GM18511 (cell line): ENCODE measurements at regions not wholly inside any gene's neighbourhood (a gene's known extent, or its start where the extent isn't known, plus 50 kb on each side); places are given as distances from the start of the nearest gene placed in this dataset.
A peak's percentile ranks its signal among the peaks of the same experiment; 100 is the strongest.
"Not testable (repeated sequence)": the region's sequence is repeated elsewhere in the genome, so short reads cannot be mapped to it uniquely, and the experiment has no call there.

Experiments used
- ATAC-seq: cut with Tn5 transposase; IDR thresholded peaks from one replicate; pipeline ENCODE4 v1.9.1; 2021; ENCODE audit warnings: mild to moderate bottlenecking, moderate library complexity; ENCODE audit not compliant: unreplicated experiment

DNA sequence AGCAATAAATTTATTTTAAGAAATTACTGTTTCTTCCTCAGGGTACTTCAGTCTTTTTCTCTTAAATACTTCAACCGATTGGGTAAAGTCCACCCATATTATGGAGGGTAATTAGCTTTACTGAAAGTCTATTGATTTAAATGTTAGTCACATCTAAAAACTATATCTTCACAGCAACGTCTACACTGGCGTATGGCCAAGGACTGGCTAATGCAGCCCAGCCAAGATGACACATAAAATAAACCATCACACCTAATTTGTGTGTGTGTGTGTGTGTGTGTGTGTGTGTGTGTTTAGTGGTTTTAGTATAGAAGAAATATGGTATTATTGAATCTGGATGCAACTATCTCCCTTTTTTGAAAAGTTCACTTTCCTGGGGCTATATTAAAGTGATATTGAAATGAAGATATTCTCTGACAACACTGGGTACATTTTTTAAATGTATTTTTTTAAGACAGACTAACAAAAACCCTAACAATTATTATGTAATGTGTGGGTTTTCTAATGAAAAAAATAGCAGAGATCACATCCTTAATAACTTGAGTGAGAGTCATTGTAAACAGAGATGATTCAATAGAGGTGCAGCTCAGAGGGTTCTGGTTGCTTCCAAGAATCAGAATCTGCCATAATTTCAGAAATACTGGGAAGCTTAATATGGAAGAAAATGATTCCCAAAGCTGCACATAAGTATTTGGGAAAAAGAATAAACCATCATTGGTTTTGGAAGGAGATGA is 584.2 kb upstream of the MBL2 start:
- ATAC-seq: no peak

DNA sequence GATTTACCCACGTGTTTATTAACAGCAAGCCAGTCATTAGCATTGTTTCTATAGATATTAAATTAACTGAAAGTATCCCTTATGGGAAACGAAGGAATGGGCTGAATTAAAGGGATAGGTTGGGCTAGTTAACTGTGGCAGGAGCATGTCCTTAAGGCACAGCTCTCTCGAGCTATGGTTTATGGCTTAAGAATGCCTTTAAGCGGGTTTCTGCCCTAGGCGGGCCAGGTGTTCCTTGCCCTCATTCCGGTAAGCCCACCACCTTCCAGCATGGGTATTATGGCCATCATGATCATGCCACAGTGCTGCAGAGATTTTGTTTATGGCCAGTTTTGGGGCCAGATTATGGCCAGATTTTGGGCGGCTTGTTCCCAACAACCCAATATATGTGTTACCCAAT is 569.9 kb upstream of the MBL2 start:
- ATAC-seq: not testable (repeated sequence)

DNA sequence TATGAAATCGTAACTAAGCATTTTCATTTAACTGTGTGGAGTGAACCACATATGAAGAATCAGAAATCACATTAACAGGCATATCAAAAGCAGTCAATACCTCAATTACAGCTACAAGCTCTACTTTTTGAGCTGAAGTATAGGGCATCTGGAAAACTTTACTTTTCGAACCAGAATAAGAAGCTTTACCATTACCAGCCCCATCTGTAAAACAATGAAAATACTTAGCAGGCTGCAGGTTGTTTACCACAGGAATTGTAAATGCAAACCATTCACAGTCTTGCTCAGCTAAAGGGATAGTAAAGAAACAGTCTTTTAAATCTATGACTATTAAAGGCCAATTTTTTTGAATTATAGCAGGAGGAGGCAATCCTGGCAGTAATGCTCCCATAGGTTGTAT is 565.6 kb upstream of the MBL2 start:
- ATAC-seq: not testable (repeated sequence)

DNA sequence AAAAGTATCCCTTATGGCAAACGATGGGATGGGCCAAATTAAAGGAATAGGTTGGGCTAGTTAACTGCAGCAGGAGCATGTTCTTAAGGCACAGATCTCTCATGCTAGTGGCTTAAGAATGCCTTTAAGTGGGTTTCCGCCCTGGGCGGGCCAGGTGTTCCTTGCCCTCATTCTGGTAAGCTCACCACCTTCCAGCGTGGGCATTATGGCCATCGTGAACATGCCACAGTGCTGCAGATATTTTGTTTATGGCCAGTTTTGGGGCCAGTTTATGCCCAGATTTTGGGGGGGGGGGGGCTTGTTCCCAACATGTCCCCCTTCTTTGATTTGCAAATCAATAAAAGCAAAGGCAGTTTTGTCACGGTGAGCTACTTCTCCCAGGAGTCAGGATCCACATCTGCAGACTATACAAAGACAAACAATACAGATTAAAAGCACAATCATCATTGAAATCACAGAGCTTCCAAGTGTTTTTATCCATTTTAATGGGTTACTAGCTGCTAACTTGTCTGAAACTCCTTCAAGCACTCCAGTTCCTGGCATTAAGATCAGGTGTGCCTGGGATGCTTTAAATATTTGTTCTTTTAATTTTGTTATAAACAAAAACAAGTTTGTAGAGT is 563.3 kb upstream of the MBL2 start:
- not testable (repeated sequence) for ATAC-seq

DNA sequence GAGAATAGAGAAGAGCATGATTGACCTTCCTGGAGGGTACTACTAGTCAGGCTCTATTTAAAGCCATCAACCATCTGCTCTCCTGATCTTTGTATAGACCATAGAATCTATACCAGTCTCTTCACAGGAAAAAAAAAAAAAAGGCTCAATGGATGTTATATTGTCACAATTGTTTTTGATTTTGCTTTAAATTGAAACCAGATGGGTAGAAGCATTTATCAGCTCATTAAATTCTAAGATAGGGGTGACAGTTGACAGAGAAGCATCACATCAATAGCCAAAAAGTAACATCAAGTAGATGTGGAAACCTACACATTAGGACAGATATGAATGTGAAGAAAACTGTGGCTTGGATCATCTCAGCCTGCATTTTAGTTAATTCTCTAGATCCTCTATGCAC is 558.9 kb upstream of the MBL2 start:
- ATAC-seq: no peak

DNA sequence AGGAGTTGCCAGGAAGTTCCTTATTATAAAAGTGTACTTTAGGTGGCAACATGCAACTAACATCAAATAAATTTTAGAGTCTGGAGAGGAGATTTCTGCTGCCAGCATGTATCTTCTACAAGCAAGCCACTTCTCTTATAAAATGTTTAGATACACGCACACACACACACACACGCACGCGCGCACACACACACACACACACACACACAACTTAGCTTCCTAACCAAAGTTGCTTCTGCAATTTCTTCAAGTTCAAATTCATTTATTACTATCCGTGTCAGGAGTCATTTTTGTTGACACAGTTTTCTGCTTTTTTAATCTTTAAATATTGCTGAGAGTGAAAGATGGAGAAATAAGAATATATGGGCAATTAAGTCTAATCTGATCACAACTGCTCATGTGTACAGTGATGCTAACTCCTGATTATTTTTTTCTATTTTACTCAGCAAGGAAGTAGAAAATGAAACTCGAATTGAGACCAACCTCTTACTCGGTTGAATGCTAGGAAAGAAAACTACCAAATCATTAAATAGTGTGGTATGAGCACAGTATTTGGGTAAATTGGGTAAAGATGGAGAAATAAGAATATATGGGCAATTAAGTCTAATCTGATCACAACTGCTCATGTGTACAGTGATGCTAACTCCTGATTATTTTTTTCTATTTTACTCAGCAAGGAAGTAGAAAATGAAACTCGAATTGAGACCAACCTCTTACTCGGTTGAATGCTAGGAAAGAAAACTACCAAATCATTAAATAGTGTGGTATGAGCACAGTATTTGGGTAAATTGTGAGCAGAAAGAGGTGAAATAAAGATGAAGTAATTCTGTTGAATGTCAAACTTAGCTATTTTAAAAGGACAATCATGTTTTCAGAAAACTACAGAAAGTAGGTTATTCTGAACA is 554.1 kb upstream of the MBL2 start:
- peak; percentile 80 for ATAC-seq

DNA sequence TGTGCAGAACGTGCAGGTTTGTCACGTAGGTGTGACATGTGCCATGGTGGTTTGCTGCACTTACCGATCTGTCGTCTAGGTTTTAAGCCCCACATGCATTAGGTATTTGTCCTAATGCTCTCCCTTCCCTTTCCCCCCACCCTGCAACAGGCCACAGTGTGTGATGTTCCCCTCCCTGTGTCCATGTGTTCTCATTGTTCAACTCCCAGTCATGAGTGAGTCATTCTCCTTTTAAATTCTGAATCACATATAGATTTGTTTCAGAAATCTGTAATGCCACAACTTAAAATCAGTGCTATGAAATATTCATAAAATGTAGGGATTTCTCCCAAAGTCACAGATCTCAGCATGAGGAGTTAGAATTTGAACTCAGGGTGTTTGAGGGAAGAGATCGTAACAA is 552.5 kb upstream of the MBL2 start:
- no peak for ATAC-seq

DNA sequence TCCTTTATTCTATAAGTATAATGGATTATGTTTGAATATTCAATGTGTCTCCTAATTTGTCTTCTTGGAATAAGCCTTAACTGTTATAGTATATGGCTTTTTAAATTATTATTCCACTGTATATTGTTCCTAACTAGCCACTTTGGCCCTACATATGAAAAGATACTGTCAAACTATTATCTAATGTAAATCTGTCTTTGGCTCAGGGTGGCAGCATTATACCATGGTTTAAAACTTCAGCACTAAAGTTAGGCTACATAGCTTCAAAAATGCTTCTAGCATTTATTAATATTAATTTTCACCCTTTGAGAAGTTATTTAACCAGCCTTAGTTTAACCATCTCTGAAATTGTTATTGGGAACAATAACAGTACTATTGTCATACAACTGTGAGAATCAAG is 543.1 kb upstream of the MBL2 start:
- no peak for ATAC-seq

DNA sequence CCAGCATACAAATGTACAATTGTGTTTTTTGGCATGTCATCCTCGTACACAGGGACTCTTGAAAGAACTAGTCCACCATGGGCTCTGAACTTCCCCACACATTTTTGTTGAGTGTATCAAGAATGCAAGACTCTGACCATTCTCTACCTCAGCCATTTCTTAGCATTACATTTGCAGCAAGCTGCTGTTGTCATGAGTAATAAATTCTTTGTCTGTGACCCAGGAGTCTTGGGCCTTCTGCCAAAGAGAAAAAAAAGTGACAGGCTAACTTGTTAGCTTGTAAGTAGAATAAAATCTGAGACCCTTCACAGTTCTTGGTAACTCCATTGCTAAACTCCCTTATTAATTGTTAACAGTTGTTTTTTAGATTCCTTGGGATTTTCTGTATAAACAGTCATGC is 542.3 kb upstream of the MBL2 start:
- no peak for ATAC-seq

DNA sequence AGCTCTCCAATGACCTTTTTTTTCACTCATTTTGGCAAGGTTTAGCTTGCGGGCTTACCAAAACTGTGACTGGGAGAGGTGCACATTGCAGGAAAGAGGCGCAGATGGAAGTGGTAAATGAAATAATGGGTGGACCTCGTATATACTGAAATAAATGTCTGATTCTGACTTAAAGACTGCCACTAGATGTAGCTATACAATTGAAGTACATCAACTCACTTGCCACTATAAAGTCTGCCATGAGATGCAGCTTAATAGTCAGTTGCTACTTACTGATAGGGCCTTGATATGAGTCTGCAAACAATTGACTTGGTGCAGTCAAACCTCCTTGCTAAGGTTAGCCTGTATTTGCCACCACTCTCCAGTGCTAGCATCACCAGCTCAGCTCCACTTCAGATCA is 525.9 kb upstream of the MBL2 start:
- ATAC-seq: no peak

DNA sequence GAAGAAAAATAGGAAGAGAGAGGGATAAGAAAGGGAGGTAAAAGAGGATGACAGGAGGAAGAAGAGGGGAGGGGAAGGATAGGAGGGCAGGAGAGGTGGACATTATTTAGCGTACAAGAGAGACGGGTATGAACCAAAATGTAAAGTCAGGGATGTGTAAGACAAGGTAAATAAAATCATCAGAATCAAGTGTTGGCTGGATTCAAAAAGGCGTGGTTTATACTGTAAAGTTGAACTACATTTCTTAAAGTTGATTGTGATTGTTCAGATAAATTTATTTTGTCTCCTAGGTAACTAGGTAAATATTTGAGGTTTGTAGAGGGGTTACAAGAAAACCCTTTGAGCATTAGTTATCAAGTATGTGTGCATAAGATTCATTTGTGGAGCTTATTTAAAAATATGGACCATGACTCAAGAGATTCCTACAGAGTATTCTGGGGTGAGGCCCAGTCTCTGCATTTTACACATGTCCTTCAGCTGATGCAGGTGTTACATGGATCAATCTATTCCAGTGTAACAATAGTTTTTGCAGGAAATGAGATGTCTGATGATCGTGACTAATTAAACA is 512.1 kb upstream of the MBL2 start:
- no peak for ATAC-seq

DNA sequence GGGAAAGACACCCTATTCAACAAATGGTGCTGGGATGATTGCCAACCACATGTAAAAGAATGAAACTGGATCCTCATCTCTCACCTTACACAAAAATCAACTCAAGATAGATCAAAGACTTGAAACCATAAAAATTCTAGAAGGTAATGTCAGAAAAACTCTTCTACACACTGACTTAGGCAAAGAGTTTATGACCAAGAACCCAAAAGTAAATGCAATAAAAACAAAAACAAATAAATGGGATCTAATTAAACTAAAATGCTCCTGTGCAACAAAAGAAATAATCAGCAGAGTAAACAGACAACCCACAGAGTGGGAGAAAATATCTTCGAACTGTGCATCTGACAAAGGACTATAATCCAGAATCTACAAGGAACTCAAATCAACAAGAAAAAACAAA is 504.2 kb upstream of the MBL2 start:
- no peak for ATAC-seq

DNA sequence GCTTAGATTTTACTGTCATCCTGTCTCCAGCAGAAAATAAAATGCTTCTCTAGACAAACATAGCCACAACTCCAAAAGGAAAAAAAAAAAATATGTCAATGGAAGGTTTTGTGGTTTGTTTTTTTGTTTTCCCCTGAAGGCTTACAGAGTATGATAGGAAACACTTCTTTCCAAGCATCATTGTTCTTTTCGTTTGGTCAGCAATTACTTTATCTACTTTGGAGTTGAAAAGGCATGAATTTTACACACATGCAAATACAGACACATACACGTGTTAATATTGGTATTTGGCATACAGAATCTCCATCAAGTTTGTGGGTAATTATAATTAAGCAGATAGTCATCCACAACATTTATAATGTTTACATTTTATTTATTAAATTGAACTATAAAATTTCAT is 496.9 kb upstream of the MBL2 start:
- no peak for ATAC-seq

DNA sequence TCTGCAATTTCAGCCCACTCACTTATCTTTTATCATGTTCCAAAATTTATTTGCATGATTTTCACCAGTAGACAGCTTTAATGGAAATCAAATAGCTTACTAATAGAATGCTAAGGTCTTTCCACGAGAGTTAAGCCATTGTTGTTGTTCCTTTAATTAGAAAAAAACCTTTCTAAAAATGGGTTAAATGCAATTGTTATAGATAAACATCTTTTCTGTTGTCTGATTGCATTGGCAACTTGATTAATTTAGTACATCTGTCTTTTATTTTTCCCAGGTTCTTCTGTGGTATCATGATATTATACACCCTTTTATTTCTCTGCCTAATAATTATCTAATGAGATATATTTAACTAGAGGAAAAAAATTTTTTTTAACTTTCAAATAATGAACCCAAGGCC is 487.6 kb upstream of the MBL2 start:
- no peak for ATAC-seq

DNA sequence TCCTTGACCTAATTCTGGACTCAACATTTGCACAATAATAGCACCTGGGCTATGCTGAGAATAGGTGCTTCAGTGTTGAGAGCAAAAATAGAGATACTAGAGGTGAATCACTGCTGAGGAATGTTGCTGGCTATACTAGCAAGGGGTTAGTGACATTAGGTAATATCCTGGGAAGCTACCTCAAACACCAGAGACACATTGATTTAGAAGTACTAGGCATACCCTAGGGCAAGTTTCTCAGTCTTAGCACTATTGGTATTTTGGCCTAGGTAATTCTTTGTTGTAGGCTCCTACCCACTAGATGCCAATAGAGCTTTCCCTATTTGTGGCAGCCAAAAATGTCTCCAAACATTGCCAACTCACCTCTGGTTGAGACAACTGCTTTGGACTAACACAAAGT is 484.0 kb upstream of the MBL2 start:
- ATAC-seq: no peak

DNA sequence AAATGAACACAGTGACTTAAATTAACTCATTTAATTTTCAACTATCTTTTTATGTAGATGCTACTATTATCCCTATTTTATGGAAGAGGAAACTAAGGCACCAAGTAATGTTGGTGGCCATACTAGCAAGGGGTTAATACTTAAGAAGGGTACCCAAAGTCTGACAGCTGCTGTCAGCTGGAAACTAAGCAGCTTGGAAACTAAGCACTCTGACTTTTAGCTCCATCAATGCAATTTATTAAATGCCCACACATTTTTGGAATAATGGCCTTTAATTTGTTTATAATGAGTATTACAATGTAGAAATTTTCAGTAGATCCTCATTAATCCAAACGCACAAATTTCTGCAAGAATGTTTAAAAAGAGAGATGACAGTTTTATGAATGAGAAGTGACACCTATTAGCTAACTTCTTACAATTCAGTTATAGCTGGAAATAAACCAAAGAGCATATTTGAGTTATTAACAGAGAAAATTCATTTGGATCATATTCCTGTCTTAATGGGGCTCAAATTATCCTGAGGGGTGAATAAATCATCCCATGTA is 483.1 kb upstream of the MBL2 start:
- ATAC-seq: no peak

DNA sequence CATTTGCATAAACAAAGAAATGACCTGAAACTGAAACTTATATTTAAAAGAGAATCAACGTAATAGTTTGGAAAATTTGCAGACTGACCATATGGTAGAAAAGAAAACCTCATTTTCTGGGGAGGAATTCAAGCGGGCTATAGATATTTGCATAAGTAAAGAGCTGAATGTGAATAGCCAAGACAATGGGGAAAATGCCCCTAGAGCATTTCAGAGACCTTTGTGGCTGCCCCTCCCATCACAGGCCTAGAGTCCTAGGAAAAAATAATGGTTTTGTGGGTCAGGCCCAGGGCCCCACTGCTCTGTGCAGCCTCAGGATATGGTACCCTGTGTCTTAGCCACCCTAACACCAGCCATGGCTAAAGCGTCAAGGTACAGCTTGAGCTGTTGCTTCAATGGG is 480.6 kb upstream of the MBL2 start:
- ATAC-seq: no peak

DNA sequence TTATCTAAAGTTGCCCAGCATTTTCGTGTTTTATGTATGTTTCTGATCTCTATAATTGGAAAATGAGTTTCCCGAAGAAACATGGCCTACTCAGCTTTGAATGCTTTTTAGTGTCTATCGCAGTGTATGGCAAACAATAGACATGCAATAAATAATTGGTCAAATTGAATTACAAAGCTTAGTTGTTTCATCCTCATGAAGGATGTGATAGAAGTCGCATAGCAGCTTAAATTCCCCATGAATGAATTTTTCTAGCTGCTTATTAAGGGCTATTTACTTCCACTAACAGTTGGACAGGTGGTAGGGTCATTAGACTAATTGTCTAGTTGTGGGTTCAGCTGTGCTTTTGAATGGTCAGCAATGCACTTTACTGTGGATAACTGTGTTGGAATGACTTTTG is 467.3 kb upstream of the MBL2 start:
- ATAC-seq: no peak

DNA sequence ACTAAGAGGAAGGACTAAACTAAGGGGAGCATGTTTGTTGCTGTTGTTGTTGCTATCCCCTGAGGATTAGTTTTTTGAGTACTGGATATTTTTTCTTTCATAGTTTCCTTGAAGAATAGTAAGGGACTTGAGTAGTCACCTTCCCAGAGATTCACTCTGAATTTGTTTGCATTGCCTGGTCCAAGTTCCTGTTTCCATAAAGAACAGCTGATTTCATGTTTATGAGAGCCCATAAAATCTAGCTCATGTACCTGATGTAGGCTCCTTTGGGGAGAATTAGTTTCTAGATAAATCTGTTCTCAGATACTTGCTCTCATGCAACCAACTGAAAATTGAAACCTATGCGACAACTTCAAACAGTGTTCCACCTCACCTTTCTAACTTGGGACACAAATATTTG is 464.4 kb upstream of the MBL2 start:
- no peak for ATAC-seq

DNA sequence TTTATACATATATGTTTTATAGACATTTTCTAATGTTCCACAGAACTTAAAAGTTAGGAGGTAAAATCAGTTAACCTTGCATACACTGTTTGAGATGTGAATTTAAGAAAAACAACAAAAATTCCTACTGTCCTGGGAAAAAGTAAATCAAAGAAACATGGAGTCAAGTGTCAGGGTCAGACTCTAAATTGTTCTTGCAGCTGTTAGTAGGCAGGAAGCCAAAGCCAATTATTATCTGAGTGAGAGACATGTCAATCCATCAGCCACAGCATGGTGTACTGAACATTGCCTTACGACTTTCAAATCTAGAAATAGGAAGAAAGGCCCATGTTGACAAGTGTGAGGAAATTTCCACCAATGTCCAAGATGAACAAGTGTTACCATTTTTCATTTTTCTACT is 461.2 kb upstream of the MBL2 start:
- no peak for ATAC-seq

DNA sequence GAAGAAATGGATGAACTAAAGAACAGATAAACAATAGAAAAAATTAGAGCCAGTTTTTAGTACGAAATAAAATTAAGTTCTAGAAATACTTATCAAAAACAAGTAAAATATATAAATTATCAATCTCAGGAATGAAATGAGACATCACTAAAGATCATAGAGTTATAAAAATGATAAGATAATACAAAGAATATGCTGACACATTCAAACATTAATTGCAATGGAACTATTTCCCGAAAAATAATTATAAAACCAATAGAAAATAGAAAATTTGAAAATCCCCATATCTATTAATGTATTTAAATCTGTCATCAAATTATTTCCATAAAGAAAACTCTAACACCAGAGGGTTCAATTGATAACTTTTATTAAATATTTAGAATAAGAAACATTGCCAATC is 458.1 kb upstream of the MBL2 start:
- ATAC-seq: no peak
